Fibroblast of lung (primary cell): ENCODE measurements at regions not wholly inside any gene's neighbourhood (a gene's known extent, or its start where the extent isn't known, plus 50 kb on each side); places are given as distances from the start of the nearest gene placed in this dataset.
A peak's percentile ranks its signal among the peaks of the same experiment; 100 is the strongest.

Experiments used
- DNase-seq, 2 donors: peaks; one replicate each; pipeline versions ENCODE4 v3.0.0 to v3.0.0-alpha.2; 2010; ENCODE audit warnings: low read depth in 2 of 2
- H2AFZ ChIP-seq: 2 replicates; pipeline ENCODE4 v1.5.1; 2012; ENCODE audit warnings: low read length, control low read depth, inconsistent platforms
- H3K27ac ChIP-seq: 2 replicates; pipeline ENCODE4 v1.5.1; 2011; ENCODE audit warnings: low read length, control low read depth; ENCODE audit not compliant: insufficient read depth
- H3K27me3 ChIP-seq: 2 replicates; pipeline ENCODE4 v1.5.1; 2011; ENCODE audit warnings: mild to moderate bottlenecking, low read length; ENCODE audit not compliant: control insufficient read depth, insufficient read depth
- H3K36me3 ChIP-seq: 2 replicates; pipeline ENCODE4 v1.5.1; 2011; ENCODE audit warnings: low read length; ENCODE audit not compliant: control insufficient read depth, insufficient read depth
- H3K4me1 ChIP-seq: 2 replicates; pipeline ENCODE4 v1.5.1; 2011; ENCODE audit warnings: low read length; ENCODE audit not compliant: control insufficient read depth, insufficient read depth; ENCODE audit errors: extremely low read depth
- H3K4me2 ChIP-seq: 2 replicates; pipeline ENCODE4 v1.5.1; 2011; ENCODE audit warnings: low read length, control low read depth; ENCODE audit not compliant: insufficient read depth; ENCODE audit errors: extremely low read depth
- H3K4me3 ChIP-seq, 4 experiments: fragments of 200-600 bp in 1 of 4; sonication (generic) in 1 of 4; replicated peaks in 1 of 4; 2 replicates each; pipeline ENCODE4 v1.5.1; 2011 to 2016; ENCODE audit warnings: low read length in 4 of 4, low read depth in 3 of 4, mild to moderate bottlenecking in 3 of 4, control low read depth in 2 of 4, inconsistent platforms in 1 of 4, mixed read lengths in 1 of 4; ENCODE audit not compliant: insufficient read depth in 1 of 4; ENCODE audit errors: control extremely low read depth in 1 of 4
- H3K79me2 ChIP-seq: 2 replicates; pipeline ENCODE4 v1.5.1; 2012; ENCODE audit warnings: mild to moderate bottlenecking, low read length, inconsistent platforms; ENCODE audit not compliant: control insufficient read depth, insufficient read depth
- H3K9ac ChIP-seq: 2 replicates; pipeline ENCODE4 v1.5.1; 2011; ENCODE audit warnings: mild to moderate bottlenecking, low read length, control low read depth; ENCODE audit not compliant: insufficient read depth
- H3K9me3 ChIP-seq: 2 replicates; pipeline ENCODE4 v1.5.1; 2012; ENCODE audit warnings: low read depth, low read length; ENCODE audit not compliant: control insufficient read depth, insufficient read depth
- H4K20me1 ChIP-seq: 2 replicates; pipeline ENCODE4 v1.5.1; 2011; ENCODE audit warnings: low read length; ENCODE audit not compliant: control insufficient read depth, insufficient read depth; ENCODE audit errors: extremely low read depth
- CTCF ChIP-seq, 2 donors: IDR thresholded peaks in 1 of 2; conservative IDR thresholded peaks in 1 of 2; 1 replicate in 1 of 2; 2 replicates in 1 of 2; pipeline ENCODE4 v1.5.1; 2011 to 2012; ENCODE audit warnings: low read length in 2 of 2, control low read depth in 1 of 2, inconsistent platforms in 1 of 2, low read depth in 1 of 2, mild to moderate bottlenecking in 1 of 2
- EZH2 ChIP-seq: IDR thresholded peaks from 2 replicates; pipeline ENCODE4 v1.5.1; 2012; ENCODE audit warnings: low read length, control low read depth, mild to moderate bottlenecking; ENCODE audit errors: missing control alignments

GRCh38 chr4:147425019-147425418, 55.9 kb upstream of the EDNRA start:
- H3K36me3 ChIP-seq, result no peaks in the 10 kb centered on the region
- no peaks in the 10 kb centered on the region for H3K79me2 ChIP-seq
- peak in 1 of 2 donors; percentile 54 for DNase-seq
- H4K20me1 ChIP-seq, result no peaks in the 10 kb centered on the region
- H3K27me3 ChIP-seq, result no peaks in the 10 kb centered on the region
- no peak overlapping the region for H3K4me2 ChIP-seq
- no peaks in the 10 kb centered on the region for H3K9me3 ChIP-seq
- H3K4me3 ChIP-seq, result no peak overlapping the region
- TF ChIP-seq CTCF (conservative IDR thresholded peaks at IDR 0.05 in 1 of 2, IDR thresholded peaks at IDR 0.05 in 1 of 2; ENCODE audit: low read depth in 1 of 2, low read length in 2 of 2) (no peak), EZH2 (no peak)
- H3K27ac ChIP-seq, result no peak overlapping the region
- H3K9ac ChIP-seq, result no peak overlapping the region
- H3K4me1 ChIP-seq, result no peaks in the 10 kb centered on the region
- H2AFZ ChIP-seq, result no peak overlapping the region

- Histone ChIP-seq H3K4me1 (no peaks in the 10 kb centered on the region), H3K79me2 (no peaks in the 10 kb centered on the region), H4K20me1 (no peaks in the 10 kb centered on the region), H2AFZ (no peak overlapping the region), H3K36me3 (no peaks in the 10 kb centered on the region), H3K4me2 (no peak overlapping the region), H3K9ac (no peak overlapping the region), H3K9me3 (no peaks in the 10 kb centered on the region), H3K27ac (no peak overlapping the region), H3K4me3 (no peak overlapping the region), H3K27me3 (no peaks in the 10 kb centered on the region)
- TF ChIP-seq CTCF (conservative IDR thresholded peaks at IDR 0.05 in 1 of 2, IDR thresholded peaks at IDR 0.05 in 1 of 2; ENCODE audit: low read depth in 1 of 2, low read length in 2 of 2) (no peak), EZH2 (no peak)
- no peak for DNase-seq
These were observed 52.3 kb upstream of the EDNRA start for GRCh38 chr4:147428583-147428982.

GRCh38 chr4:147430111-147430510, 50.8 kb upstream of the EDNRA start:
- TF ChIP-seq EZH2 (no peak), CTCF (conservative IDR thresholded peaks at IDR 0.05 in 1 of 2, IDR thresholded peaks at IDR 0.05 in 1 of 2; ENCODE audit: low read depth in 1 of 2, low read length in 2 of 2) (no peak)
- H3K9me3 ChIP-seq, result no peaks in the 10 kb centered on the region
- H3K27me3 ChIP-seq, result no peaks in the 10 kb centered on the region
- H4K20me1 ChIP-seq, result no peaks in the 10 kb centered on the region
- H3K4me1 ChIP-seq, result no peaks in the 10 kb centered on the region
- no peak overlapping the region for H3K9ac ChIP-seq
- H3K79me2 ChIP-seq, result no peaks in the 10 kb centered on the region
- no peak overlapping the region for H3K4me3 ChIP-seq
- H3K27ac ChIP-seq, result no peak overlapping the region
- no peak for DNase-seq
- no peak overlapping the region for H3K4me2 ChIP-seq
- no peaks in the 10 kb centered on the region for H3K36me3 ChIP-seq
- no peak overlapping the region for H2AFZ ChIP-seq
